Left hindlimb (tissue), 1 donor: ENCODE measurements at regions not wholly inside any gene's neighbourhood (a gene's known extent, or its start where the extent isn't known, plus 50 kb on each side); places are given as distances from the start of the nearest gene placed in this dataset.

Experiments used
- DNase-seq: peaks from one replicate; pipeline ENCODE4 v3.0.0-alpha.2; 2018

- no peak for DNase-seq
Observed at GRCh38 chr20:57867807-57868206, 158.0 kb upstream of the PMEPA1 start.

GRCh38 chr20:57867181-57867803 is 157.5 kb upstream of the PMEPA1 start:
- DNase-seq: no peak

- no peak for DNase-seq
Observed at GRCh38 chr20:57866250-57867106, 156.7 kb upstream of the PMEPA1 start.

DNA sequence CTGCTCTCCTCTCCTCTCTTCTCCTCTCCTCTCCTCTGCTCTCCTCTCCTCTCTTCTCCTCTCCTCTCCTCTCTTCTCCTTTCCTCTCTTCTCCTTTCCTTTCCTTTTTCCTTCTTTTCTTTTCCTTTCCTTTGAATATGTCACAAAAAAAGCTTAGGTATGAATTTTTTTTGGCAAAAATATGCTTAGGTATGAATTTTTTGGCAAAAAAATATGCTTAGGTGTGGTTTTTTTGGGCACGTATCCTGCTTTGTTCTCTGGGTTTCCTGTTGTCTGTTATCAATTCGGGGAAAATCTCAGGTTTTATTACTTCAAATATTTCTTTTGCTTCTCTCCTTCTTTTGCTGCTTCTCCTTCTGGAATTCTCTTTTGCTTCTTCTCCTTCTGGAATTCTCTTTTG is 155.5 kb upstream of the PMEPA1 start:
- DNase-seq: no peak

DNA sequence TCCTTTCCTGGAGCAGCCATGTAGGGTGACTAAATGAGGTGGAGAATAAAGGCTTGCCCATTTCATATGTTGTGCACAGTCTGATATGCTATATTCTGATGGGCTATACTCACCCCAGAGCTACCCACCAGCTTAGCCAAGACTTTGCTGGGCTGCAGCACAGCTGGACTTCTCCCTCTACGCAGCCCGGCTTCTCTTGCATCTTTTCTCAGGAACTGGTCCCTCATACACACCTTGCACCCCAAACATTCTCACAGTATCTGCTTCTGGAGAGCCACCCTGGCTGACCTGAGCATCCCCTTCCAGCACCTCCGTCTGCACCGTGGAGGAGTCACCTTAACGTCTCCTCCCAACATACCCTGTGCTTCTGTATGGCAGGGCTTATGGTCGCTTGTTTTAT is 150.8 kb upstream of the PMEPA1 start:
- no peak for DNase-seq

DNA sequence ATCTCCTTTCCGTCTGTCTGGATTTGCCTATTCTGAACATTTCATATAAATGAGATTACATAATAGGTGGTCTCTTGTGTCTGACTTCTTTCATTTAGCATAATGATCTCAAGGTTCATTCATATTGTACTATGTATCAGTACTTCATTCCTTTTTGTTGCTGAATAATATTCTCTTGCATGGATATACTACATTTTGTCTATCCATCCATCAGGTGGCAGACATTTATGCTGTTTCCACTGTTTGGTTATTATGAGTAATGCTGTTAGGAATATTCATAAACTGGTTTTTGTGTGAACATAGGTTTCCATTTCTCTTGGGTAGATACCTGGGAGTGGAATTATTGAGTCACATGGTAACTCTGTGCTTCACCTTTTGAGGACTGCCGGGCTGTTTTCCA is 148.2 kb upstream of the PMEPA1 start:
- DNase-seq: no peak

DNA sequence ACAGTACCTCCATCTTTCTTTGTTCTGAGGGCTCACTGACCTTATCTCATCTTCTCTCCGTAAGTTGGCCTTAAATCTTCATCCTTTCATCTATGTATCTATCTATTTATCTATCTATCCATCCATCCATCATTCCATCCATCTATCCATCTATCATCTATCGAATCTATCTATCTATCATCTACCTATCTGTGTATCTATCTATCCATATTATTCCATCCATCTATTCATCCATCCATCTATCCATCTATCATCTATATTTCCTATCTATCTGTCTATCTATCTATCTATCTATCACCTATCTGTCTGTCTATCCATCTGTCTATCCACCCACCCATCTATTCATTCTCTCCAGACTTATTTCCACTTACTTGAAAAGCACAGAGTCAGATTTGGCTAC is 147.3 kb upstream of the PMEPA1 start:
- DNase-seq: no peak

DNA sequence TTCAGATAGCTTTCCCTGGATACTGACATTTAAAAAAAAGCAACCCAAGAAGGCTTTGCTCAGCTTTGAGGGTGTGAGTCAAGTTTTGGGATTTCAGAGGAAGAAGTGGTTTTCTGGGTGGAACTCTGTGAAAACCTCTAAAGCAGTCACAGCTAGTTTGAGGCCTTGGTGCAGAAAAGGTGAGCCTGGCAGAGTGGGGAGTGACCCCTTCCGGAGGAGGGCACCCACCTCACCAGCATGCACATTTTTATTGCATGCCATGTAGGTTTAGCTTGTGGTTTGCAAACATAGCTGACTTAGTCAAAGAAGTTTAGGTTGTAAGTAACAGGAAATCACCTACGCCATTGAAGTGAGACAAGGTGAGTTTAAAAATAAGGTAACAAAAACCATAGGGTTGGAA is 146.8 kb upstream of the PMEPA1 start:
- no peak for DNase-seq

GRCh38 chr20:57851796-57852195 is 142.0 kb upstream of the PMEPA1 start:
- no peak for DNase-seq

GRCh38 chr20:57851025-57851682 is 141.3 kb upstream of the PMEPA1 start:
- no peak for DNase-seq

GRCh38 chr20:57849521-57850215 is 139.9 kb upstream of the PMEPA1 start:
- DNase-seq: no peak

DNA sequence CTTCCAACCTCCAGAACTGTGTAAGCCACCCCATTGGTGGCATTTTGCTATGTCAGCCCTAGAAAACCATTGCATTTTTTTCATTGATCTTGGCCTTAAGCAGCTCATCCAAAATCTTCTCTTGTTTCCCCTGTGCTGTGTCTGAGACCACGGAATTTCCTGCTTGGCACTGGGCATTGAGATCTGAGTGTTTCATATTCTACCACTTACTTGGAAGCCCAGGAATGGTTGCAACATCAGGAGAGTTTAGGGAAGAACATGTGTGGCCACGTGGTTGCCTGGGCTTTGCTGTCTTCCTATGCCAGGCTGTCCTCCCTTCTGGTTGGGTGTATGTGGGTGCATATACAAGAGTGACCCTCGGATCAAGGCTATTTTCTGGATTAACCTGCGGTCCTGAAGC is 139.3 kb upstream of the PMEPA1 start:
- DNase-seq: no peak

- no peak for DNase-seq
Observed at GRCh38 chr20:57848282-57848681, 138.5 kb upstream of the PMEPA1 start.

DNA sequence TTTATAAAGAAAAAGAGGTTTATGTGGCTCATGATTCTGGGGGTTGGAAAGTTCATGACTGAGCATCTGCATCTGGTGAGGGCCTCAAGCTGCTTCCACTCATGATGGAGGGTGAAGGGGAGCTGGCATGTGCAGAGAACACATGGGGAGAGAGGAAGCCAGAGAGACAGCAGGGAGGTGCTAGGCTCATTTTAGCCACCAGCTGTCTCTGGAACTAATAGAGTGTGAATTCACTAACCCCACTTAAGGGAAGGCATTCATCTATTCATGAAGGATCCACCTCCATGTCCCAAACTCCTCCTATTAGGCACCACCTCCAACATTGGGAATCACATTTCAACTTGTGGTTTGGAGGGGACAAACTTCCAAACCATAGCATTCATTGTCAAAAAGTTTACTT is 137.3 kb upstream of the PMEPA1 start:
- no peak for DNase-seq

DNA sequence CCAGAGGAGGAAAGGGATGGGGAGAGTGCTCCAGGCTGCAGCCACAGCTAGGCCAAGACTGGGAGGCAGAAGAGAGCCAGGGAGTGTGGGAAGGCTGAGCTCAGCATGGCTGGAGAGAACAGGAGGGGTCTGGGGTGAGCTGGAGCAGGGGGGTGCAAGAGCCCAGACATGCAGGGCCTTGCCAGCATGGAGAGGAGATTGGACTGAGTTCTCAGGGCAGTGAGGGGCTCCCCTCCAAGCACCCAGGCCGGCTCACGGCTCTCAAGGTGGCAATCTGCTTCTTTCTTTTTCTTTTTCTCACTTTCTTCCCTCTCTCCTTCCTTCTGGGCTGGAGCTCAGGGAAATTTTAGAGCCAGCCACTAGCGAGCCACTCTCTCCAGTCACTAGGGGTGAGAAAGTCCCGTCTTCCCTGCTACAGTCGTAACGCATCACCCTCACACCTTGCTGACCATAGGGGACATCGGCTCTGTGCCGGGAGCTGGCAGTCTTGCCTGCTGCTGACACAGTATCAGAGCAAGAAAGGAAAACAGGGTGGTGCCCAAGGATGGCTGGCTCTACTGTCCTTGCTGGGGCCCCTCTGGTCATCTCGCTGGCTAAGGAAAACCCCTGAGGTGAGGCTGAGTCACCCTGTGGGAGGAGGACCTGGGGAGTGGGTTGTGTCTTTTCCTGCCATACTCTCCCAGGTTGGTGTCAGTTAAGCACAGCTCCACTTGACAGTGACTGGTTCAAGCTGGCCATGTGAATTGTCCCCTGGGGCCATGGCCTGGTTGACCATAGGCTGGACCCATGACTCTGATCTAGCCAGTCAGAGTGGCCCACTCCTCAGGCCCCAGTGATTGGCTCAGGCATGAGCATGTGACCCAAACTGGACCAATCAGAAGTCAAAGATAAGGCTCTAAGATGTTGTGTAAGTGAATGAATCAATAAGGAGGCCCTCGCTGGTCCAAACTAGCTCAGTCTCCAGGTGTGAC is 135.1 kb upstream of the PMEPA1 start:
- no peak for DNase-seq

DNA sequence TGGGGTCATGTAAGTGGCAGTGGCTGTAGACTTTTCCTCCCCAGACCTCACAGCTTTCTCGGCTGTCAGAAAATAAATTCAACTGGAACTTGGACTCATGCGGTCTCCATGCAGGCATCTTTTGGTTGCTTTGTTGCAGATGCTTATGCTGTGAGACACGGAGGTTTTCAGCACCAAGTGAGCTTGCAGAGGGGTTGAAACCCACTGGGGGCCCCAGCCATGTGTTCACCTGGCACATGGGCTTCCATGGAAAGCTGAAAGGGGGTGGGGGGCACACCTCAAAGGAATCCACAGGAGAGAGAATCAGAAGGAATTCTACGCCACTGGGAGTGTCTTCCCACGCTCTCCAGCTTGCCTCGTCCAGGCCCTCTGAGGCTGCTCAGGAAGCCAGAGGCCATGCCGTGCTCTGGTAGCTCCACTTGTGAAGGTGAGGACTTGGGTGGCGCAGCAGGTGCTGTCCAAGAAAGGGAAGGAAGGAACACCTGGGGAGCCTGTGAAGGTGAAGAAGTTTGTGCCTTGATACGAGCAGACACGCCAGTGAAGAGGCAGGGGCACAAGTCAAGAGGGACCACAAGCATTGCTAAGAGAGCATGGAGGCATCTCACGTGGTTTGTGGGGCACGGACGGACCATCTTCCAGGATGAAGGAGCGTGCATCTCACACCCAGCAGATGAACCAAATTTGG is 134.3 kb upstream of the PMEPA1 start:
- DNase-seq: no peak

DNA sequence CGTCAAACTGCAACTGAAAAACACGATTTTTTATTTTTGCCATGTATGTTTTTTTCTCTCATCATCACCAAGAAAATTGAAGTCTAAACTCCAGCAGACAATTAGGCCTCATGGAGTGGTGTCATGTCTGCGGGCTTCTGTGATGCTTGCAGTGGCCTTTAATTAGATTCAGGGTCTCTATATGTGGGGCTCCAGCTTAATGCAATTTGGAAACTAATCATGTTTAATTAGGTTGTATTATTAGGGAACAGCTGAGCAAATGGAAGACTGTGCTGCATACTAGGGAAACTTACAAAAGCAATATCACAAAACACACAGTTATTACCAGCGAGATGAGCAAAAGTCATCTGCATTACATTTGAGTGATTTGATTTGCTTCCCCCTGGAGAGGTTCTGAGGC is 132.9 kb upstream of the PMEPA1 start:
- DNase-seq: no peak

GRCh38 chr20:57841297-57841866 is 131.6 kb upstream of the PMEPA1 start:
- DNase-seq: no peak

GRCh38 chr20:57840504-57841296 is 130.9 kb upstream of the PMEPA1 start:
- DNase-seq: no peak

DNA sequence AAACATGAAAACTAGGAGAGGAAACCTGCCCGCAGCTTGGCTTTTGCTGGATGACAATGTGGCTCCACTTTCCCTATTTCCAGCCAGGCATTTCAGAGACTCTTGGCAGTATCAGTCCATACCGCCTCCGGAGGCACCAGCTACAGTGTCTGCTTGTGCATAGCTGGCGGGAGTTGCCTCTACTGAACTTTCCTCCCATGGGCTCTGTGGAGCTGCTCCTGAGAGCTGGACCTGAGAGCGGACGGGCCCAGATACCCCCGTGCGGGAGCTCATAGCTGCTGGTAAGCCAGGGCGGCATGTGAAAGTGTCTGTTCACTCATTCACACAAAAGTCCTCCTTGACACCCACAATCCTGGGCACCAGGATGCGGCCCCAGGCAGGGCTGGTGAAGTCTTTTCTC is 130.3 kb upstream of the PMEPA1 start:
- DNase-seq: no peak
